GM23248 (cell line): ENCODE measurements at regions not wholly inside any gene's neighbourhood (a gene's known extent, or its start where the extent isn't known, plus 50 kb on each side); places are given as distances from the start of the nearest gene placed in this dataset.

Source experiments
- EZH2 ChIP-seq: fragments of 200-600 bp; sonication (generic); IDR thresholded peaks from 2 replicates; pipeline ENCODE4 v1.6.1; 2018; ENCODE audit warnings: antibody characterized with exemption, mild to moderate bottlenecking; ENCODE audit not compliant: insufficient read depth, poor library complexity, severe bottlenecking
- EZH2phosphoT487 ChIP-seq: fragments of 200-600 bp; sonication (generic); IDR thresholded peaks from 2 replicates; pipeline ENCODE4 v1.6.1; 2018; ENCODE audit warnings: antibody characterized with exemption, moderate library complexity, mild to moderate bottlenecking, low read depth; ENCODE audit not compliant: insufficient read depth

DNA sequence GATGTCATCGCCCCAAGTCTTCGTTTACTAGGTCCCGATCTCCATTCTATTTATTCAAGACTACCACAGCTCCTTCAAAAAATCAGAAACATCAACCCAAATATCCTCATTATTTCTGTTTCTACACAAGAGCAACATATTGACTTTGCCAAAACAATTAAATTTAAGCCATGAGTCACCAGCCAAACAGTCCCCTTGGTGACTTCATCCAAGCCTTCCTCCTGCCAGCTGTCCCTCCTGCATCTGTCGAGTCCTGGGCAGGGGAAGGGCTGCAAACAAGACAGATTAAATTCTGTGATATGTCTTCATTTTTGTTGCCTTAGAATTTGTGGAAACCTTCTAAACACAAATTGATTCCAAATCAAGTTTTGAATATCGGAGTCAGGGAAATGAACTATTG lies 110.3 kb downstream of the SP3 start:
- no peak for TF ChIP-seq EZH2
- no peak for TF ChIP-seq EZH2phosphoT487
